Thyroid gland (tissue), 4 donors: ENCODE measurements at regions not wholly inside any gene's neighbourhood (a gene's known extent, or its start where the extent isn't known, plus 50 kb on each side); places are given as distances from the start of the nearest gene placed in this dataset.

Experiments
- POLR2A ChIP-seq, 2 donors: fragments of 450-650 bp; IDR thresholded peaks; one replicate each; pipeline ENCODE4 v1.6.1; 2017; ENCODE audit warnings: antibody characterized with exemption in 2 of 2, mild to moderate bottlenecking in 2 of 2, moderate library complexity in 1 of 2
- TF ChIP-seq, protein P1 (sequence below), 6 experiments: fragments of 200-600 bp in 3 of 6; fragments of 450-650 bp in 3 of 6; sonication (generic) in 3 of 6; IDR thresholded peaks; one replicate each; pipeline ENCODE4 v1.5.1; 2016 to 2019; ENCODE audit warnings: antibody characterized with exemption in 6 of 6, mild to moderate bottlenecking in 2 of 6, inconsistent platforms in 1 of 6, moderate library complexity in 1 of 6

DNA sequence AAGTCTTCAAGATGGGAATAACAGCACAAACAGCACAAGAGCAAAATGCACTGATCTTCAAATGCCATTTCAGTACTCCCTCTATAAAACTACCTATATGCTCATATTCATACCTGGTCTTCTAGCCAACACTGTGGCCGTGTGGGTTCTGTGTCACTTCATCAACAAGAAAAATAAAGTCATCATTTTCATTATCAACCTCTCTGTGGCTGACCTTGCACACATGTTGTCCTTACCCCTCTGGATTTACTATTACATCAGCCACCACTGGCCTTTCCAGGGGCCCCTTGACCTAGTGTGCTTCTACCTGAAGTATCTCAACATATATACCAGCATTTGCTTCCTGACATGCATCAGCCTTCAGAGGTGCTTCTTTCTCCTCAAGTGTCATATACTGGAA, 59.6 kb upstream of the GPR174 start:
- TF ChIP-seq, protein P1, sequence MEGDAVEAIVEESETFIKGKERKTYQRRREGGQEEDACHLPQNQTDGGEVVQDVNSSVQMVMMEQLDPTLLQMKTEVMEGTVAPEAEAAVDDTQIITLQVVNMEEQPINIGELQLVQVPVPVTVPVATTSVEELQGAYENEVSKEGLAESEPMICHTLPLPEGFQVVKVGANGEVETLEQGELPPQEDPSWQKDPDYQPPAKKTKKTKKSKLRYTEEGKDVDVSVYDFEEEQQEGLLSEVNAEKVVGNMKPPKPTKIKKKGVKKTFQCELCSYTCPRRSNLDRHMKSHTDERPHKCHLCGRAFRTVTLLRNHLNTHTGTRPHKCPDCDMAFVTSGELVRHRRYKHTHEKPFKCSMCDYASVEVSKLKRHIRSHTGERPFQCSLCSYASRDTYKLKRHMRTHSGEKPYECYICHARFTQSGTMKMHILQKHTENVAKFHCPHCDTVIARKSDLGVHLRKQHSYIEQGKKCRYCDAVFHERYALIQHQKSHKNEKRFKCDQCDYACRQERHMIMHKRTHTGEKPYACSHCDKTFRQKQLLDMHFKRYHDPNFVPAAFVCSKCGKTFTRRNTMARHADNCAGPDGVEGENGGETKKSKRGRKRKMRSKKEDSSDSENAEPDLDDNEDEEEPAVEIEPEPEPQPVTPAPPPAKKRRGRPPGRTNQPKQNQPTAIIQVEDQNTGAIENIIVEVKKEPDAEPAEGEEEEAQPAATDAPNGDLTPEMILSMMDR (IDR thresholded peaks at IDR 0.05) = no peak
- no peak for TF ChIP-seq POLR2A (IDR thresholded peaks at IDR 0.05)
